ENCODE measurements at regions not wholly inside any gene's neighbourhood (a gene's known extent, or its start where the extent isn't known, plus 50 kb on each side); places are given as distances from the start of the nearest gene placed in this dataset.

DNA sequence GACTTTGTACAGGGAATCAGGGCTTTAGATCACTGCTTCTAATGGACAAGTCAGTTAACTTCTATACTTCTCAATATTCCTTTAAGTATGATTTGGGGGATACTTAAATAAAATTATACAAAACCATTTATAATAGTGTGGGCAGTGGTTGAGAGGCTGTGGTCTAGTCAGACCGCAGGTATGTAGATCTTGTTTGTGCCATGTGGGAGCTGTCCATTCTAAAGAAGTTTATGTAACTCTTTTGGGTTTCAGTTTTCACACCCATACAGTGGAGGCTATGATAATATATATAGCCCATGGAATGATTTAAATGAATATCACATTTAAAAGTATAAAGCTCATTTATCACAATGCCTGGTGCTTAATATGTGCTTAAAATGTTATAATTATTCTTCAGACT is 654.3 kb upstream of the KIF2B start:
- DNase-seq (ENCODE audit: low spot score), result no peak

DNA sequence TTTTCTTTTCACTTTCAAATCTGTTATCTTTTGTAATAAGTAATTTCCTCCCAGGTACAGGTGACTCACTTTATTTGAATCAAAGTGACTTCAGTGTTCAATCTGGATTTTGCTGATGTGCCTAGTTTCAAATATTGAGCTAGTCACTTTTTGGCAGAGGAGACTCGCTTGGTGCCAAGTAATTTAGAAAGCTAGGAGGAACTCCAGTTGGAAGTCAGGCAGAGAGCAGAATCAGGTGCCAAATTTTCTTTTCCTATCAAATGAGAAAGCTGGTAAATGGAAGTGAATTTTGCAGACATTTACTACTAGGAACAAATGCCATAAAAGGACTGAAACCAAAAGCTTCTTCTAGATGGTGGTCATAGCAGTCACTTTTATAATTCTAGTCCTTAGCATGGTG is 656.0 kb upstream of the KIF2B start:
- DNase-seq (ENCODE audit: low spot score), result no peak

DNA sequence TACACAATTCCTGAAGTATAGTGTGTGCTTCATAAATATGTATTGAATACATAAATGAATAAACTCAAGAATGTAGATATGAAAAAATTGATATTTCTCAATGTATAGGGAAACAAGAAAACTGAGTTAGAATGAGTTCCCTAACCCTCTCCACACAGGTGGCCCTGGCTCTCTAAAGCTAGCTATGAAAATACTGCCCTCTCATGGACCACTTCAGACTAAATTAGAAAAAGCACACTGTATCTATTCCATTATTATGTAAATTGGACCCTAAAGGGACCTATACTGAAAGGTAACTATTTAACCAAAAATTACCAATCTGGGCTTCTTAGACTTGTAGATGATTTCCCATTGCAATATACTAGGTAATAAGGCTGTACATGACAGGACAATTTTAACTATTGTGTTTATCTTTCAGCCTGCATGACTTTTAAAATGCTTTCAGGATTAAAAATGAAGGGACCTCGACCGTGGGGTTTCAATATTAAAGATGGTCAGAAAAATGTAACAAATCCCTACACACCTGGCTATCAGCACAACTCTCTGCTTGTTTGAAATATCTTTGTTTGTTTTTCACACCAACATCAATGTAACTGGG is 672.5 kb upstream of the KIF2B start:
- no peak for DNase-seq (ENCODE audit: low spot score)

DNA sequence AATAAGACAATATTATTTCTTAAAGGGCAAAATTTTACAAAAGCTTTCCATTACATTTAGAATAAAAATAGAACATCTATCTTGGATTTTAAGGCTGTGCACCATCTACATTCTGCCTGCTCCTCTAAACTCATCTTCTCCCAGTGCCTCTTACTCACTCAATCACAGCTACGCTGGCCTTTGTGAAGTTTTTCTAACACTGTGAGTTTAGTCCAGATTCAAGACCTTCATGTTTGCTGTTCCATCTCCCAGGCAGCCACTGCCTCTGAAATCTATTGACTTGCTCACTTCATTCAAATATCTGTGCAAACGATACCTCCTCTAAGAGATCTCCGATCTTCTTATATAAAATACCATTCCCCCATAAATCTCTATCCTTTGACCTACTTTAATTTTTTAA is 673.4 kb upstream of the KIF2B start:
- no peak for DNase-seq (ENCODE audit: low spot score)

DNA sequence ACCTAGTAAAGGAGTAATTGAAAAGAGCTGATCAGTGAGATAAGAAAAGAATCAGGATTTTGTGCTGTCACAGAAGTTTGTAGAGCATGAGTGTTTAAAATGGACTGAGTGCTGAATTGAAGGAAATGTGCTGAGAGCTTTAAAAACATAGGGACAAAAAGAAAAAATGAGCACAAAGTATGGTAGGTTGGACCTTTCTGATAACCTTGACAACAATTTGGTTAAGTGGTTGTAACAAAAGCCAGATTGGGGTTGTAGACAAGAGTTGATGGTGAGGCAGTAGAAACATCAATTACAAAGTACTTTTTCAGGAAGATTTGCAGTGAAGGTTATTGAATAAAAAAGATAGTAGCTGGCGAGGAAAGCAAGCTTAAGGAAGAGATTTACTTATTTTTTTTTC is 674.7 kb upstream of the KIF2B start:
- no peak for DNase-seq (ENCODE audit: low spot score)

DNA sequence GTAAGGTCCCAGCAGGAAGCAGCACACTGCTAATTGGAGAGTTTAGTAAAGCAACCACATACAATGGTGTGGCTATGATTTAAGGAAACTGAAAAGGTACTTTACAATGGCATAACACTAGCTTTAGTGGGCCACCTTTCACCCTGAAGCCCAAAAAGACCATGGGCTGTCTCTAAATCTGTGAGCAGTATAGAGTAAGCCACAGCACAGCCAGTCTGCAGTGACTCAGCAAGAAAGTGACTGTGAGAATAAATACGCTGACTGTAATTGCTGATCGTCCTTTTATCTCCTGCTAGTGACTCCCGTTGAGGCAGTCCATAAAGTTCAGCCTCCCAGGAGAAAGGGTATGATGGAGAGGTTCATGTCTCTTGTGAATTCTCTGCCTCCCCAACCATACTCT is 679.8 kb upstream of the KIF2B start:
- DNase-seq (ENCODE audit: low spot score), result no peak

DNA sequence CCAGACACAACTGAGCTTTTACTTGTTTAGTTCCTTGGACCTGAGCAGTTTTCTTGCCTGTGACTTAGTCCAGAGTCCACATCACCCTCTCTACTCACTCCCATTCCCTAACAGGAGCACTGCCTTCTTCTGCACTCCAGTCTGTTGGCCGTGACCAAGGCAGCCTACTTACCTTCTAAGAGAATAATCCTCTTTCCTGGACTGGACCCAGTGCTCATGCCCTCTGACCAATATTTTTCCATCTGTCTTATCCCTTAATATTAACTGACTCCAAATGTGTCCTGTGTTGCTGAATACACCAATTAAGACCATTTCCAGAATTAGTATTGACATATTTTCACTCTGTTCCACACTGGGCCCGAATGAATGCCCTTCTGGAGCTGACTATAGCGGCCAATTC is 681.0 kb upstream of the KIF2B start:
- no peak for DNase-seq (ENCODE audit: low spot score)

DNA sequence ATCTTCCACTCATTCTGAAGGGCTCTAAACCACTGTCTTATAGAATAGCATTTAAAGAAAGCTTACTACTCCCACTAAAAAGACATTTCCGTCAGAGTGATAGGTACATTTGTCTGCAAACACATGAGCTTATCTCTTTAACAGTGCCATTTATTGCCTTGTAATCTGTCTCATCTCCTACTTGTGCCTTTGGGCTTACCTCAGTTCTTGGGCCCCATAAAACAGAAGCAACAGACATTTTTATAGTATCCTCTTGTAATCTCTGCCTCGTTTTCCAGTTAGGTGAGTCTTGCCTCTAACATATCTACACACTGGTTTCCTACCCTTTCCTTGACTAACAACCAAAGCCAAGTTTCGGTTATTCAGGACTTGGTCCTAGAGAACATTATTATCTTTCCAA is 681.4 kb upstream of the KIF2B start:
- no peak for DNase-seq (ENCODE audit: low spot score)

DNA sequence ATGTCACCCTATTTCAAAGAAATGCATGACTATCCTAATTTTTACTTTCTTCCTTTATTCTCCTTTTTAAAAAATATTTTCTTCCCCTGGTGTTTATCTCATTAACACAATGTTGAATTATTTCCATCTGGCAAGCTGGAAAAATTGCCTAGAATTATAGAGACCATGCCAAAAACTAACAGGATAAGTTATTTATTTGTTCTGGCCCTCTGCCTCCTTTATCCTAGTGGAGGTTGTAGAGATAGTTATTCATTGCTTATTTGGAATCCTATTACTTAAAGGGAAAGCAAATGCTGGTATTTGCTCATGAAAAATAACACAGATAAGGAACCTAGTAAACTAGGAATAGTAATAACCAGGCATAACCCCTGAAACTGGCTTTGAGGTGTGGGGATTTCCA is 684.9 kb upstream of the KIF2B start:
- DNase-seq (ENCODE audit: low spot score), result no peak

DNA sequence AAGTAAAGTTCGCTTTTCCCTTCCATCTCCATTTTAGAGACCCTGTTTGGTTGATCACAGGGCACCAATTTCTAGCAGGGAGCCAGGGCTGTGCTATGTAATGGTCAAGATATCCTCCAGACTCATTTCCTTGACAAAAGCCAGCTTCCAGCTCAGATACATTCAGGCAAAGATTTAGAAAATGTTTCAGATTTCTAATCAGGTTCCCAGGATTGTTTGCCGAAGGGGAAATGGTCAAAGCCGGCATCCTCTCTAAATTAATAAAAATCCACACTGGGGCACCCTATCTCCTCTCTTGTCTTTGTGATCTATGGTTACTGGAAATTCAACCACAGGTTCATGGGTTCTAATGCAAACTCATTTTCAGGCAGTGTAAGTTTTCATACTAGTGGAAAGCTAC is 686.8 kb upstream of the KIF2B start:
- no peak for DNase-seq (ENCODE audit: low spot score)

DNA sequence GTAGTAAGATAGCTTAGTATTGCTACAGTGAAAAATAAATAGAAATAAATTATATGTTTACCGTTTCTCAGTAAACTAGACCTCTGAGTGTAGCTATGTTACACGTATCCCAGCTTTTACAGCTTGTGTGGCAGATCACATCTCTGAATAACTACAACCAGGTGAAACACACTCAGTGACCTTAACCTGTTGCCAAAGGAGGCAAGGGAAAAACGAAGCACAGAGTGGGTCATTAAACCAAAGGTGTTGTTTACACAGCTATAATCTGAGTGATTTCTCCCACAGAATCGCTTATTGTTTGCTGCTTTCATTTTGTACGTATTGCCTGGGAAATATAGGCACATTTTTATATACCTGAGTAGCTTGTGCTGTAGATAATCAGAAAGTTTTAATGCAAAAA is 688.2 kb upstream of the KIF2B start:
- no peak for DNase-seq (ENCODE audit: low spot score)

DNA sequence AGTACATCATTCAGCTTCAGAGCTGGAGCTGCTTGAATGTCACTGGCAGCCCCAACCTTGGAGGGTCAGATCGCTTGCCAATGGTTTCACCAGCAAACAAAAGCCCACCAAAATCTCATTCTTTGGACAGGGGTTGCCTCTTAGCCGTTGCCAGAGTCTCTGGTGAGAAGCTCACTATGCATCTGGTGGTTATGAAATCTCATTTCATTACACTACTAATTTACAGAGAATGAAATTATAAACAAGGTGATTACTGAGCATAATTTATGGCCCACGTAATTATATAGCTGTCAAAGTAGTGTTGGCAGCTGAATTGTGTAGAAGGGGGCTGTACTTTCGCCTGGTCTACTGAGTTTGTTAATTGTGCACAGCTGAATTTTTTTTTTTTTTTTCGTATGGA is 688.9 kb upstream of the KIF2B start:
- DNase-seq (ENCODE audit: low spot score), result no peak

DNA sequence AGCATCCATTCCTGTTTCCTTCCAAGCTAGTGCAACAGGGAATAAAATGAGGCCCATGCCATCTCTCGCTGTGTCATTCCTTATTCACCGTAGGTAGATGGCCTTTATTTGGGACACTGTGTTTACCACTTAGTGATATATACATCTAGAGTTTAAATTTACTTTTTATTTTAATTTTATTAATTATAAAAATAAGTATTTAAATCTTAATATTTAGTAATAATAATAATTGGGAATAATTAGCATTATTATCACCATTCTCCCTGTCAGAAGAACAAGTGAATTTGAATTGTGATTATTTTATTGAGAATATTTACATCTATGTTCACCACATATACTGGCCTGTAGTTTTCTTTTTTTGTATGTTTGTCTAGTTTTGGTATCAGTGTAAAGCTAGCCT is 692.9 kb upstream of the KIF2B start:
- no peak for DNase-seq (ENCODE audit: low spot score)

DNA sequence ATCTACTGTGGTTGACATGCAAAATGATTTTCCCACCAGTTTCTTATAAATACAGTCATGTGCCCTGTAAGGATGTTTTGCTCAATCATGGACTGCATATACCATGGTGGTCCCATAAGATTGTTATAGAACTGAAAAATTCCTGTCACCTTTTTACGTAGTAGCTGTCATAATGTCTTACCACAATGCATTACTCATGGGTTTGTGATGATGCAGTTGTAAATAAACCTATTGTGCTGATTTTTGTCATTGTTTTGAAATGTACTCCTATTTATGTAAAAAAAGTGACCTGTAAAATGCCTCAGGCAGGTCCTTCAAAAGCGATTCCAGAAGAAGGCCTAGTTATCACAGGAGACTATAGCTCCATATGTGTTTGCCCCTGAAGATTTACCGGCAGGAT is 695.4 kb upstream of the KIF2B start:
- no peak for DNase-seq (ENCODE audit: low spot score)

DNA sequence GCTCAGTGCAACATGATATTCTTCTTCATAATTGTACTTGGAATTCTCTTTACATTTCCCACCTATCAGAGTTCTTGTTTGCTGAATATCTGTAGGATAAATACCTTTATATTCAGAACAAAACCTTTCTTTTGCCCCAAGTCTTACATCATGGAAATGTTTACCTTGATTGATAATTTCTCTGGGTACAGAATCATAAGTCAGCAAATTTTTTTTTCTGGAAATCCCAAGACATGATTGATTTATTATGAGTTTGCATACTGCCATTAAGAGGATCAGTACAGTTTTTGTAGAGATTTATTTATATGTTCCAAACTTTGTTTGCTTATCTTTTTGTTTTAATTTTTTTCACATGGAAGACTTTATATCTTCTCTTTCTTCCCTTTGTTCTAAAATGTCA is 699.8 kb upstream of the KIF2B start:
- DNase-seq (ENCODE audit: low spot score), result no peak

DNA sequence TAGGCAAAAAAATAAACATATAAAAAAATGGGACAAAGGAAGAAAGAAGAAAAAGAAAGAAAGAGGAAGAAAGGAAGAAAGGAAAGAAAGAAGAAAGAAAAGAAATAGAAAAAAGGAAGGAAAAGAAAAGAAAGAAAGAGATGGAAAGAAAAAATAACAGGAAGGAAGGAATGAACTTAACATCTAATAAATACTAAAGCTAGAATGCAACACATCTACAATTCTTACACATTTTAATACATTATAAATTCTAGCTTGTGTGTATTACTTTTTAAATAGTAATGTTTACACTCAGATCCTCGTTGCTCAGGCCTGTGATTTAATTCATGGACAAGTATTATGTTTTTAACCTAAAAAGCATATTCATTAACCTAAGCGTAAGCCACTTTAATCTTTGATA is 703.0 kb upstream of the KIF2B start:
- DNase-seq (ENCODE audit: low spot score), result no peak

DNA sequence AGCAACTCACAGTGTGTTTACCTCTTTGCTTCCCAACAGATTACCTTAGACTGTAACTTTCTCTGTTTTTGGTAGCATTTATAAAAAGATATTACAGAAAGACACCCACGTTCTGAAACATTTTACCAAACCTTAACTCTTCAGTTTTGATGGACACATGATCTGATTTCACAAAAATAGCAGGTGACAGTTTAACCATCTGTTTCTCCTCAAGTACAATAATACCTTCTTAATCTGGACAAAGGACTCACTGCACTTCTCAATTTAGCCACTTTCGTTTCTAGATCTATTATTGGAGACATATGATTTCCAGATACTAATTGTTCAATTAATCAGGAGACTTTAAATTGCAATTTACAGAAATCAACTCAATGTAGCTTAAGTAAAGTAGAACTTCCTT is 703.8 kb upstream of the KIF2B start:
- DNase-seq (ENCODE audit: low spot score), result no peak

DNA sequence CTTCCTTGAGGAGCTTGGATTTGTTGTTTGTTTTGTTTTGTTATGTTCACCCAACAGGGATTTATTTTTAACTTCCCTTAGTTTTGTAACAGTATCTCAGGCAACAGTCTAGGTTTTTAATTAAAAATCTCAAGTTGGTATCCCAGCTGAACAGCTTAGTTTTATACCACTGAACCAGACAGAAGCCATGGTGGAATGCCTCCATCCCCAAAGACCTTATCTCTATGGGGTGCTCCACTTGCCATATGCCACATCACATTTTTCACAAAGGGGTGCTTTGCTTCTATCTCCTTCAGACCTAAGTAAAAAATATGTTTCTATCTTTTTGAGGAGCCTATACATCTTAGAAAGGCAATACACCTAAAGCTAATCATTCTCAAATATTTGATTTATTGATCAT is 715.8 kb upstream of the KIF2B start:
- no peak for DNase-seq (ENCODE audit: low spot score)

DNA sequence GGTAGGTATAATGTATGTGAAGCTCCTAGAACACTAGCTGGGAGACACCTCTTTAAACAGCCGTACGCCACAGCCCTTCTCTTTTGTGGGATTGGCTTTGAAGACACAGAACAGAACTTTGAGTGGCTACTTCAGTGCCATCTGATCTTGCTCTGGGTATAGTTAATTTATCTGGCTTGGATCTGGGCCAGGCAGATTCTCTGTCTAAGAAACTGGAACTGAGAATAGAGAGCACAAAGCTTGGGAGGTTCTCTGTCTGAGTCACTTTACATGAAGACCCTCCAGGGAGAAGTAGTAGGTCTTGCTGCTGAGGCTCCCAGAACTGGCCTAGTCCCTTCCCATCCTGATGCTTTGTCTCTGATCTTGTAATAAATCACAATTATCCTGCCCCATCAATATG is 721.0 kb upstream of the KIF2B start:
- no peak for DNase-seq (ENCODE audit: low spot score)

DNA sequence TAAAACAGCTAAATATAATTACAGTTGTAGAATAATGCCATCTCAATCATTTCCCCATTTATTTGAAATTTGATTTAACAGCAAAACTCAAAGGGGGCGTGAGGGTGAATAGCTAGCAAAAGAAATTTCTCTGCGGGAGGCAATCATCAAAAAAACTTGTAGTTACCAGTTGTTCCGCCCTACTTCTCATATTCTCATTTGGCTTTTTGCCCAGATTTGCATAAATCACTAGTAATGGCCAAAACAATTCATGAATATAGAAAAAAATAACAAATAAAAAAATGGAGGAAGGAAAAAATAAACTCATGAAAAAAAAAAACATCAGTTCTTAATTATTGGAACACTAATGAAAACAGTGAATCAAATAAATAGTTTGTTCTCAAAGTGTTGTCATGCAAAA is 722.6 kb upstream of the KIF2B start:
- no peak for DNase-seq (ENCODE audit: low spot score)

DNA sequence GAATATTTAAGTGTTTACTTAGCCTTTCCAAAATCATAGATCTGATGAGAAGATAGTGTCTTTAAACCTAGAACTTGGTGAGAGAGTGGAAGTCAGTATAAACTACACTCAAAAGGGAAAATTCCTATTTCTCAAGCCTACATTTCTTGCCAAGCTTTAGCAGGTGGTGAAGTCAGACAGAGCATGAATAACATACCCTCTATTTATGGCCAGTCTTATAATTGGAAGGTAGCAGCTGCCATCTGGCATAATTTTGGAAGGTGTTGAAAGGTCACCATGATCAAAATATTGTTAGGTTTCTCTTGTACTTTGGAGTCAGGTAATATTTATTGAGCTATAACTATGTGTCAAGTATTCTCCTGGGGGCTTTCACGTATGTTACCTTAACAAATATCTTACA is 729.3 kb upstream of the KIF2B start:
- no peak for DNase-seq (ENCODE audit: low spot score)

DNA sequence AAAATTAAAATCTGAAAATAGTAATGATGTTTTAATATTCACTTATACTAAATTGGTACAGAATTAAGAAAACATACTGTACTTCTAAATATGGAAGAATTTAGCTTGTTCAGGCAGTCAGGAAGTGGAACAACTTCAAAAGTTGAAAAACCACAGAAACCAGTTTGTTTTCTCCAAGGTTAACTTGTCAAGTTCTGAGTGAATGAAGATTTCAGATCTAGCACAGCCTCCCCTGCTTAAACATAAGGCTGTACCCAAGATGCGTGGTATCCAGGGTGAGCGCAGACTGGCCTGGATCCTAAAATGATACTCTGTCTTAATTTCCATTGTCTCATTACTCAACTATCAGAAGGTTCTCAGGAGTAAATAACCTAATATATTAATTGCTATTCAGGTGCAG is 730.7 kb upstream of the KIF2B start:
- DNase-seq (ENCODE audit: low spot score), result no peak

DNA sequence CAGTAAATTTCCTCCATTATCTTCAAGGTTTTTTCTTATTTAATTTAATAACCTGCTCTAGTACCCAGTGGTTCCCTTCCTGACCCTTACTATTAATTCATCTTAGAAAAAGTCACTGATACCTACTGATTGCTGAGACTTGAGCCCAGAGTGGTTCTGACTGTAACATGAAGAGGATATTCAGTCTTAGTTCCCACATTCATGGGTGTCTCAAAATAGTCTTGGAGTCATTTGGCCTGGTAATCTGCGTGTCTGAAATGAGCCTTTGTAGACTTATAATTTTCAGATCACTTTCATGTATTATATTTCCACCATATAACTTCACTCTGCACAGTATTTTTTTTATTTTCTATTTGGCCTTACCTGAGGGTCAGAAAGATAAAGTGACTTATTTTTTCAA is 732.0 kb upstream of the KIF2B start:
- no peak for DNase-seq (ENCODE audit: low spot score)

DNA sequence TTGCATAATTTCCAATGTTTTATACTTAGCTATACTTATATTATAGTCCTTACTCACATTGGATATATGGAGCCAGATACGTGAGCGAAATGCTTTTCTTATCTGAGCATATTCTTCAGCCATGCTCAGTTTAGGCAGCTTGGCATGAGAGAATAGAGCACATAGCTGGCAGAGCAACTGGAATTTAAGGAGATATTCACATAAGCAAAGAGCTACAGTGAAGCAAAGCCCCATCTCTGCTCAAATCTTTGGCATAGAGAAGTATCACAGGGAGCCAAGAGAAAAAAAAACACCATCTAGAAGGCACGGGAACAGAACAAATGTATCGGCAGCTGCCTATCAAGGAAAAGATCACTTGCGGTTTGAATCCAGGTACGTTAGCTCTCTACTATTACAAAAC is 734.2 kb upstream of the KIF2B start:
- no peak for DNase-seq (ENCODE audit: low spot score)

DNA sequence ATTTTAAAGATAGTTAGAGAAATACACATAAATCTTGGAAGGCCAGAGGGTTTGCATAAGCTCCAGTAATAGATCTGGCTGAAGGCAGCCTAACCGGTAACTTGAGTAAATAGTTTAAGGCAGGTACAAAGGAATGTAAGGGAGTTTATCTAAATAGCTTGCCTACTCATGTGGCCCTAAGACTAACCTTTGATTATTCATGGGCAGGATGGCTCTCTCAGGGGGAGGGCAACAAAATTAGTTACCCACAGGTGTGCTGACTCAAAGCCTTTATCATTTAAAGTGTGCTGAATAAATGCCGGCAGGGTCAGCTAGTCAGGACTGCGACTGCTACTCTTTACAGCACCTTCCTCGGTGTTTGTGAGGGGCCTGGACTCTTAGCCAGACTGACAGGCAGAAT is 761.3 kb upstream of the KIF2B start:
- no peak for DNase-seq (ENCODE audit: low spot score)
